KMS-11 (cell line): ENCODE measurements at regions not wholly inside any gene's neighbourhood (a gene's known extent, or its start where the extent isn't known, plus 50 kb on each side); places are given as distances from the start of the nearest gene placed in this dataset.

Source experiments
- H2AFZ ChIP-seq: fragments of 200-600 bp; sonication (generic); 2 replicates; pipeline ENCODE4 v1.6.1; 2016; ENCODE audit warnings: antibody characterized with exemption, mixed run types, low read depth
- H3K27ac ChIP-seq: fragments of 200-600 bp; sonication (generic); 2 replicates; pipeline ENCODE4 v1.6.1; 2016; ENCODE audit warnings: mild to moderate bottlenecking, mixed run types
- H3K27me3 ChIP-seq: fragments of 200-600 bp; sonication (generic); 2 replicates; pipeline ENCODE4 v1.6.1; 2017; ENCODE audit warnings: mild to moderate bottlenecking, low read depth, mixed run types, moderate library complexity; ENCODE audit not compliant: insufficient read depth
- H3K36me3 ChIP-seq: fragments of 200-600 bp; sonication (generic); 2 replicates; pipeline ENCODE4 v1.6.1; 2017; ENCODE audit warnings: mild to moderate bottlenecking, mixed run types; ENCODE audit not compliant: insufficient read depth
- H3K4me1 ChIP-seq: fragments of 200-600 bp; sonication (generic); 2 replicates; pipeline ENCODE4 v1.6.1; 2016; ENCODE audit warnings: mild to moderate bottlenecking, low read depth, mixed run types; ENCODE audit not compliant: poor library complexity, severe bottlenecking
- H3K4me2 ChIP-seq: fragments of 200-600 bp; sonication (generic); 2 replicates; pipeline ENCODE4 v1.7.0; 2016; ENCODE audit warnings: mild to moderate bottlenecking, mixed run types
- H3K4me3 ChIP-seq: fragments of 200-600 bp; sonication (generic); IDR thresholded peaks from 2 replicates; pipeline ENCODE4 v1.6.1; 2017; ENCODE audit warnings: low read depth, low read length, mixed read lengths; ENCODE audit not compliant: insufficient read depth
- H3K79me2 ChIP-seq: fragments of 200-600 bp; sonication (generic); 2 replicates; pipeline ENCODE4 v1.6.1; 2016; ENCODE audit warnings: low read depth, mixed run types; ENCODE audit not compliant: insufficient read depth
- H3K9ac ChIP-seq: fragments of 200-600 bp; sonication (generic); 2 replicates; pipeline ENCODE4 v1.6.1; 2016; ENCODE audit warnings: mild to moderate bottlenecking, mixed run types
- H4K20me1 ChIP-seq: fragments of 200-600 bp; sonication (generic); 2 replicates; pipeline ENCODE4 v1.6.1; 2016; ENCODE audit warnings: mild to moderate bottlenecking, mixed run types; ENCODE audit not compliant: insufficient read depth
- CTCF ChIP-seq: fragments of 200-600 bp; sonication (generic); conservative IDR thresholded peaks from 2 replicates; pipeline ENCODE4 v1.6.1; 2017; ENCODE audit warnings: low read depth, mild to moderate bottlenecking, antibody characterized with exemption, low read length, moderate library complexity, mixed read lengths

DNA sequence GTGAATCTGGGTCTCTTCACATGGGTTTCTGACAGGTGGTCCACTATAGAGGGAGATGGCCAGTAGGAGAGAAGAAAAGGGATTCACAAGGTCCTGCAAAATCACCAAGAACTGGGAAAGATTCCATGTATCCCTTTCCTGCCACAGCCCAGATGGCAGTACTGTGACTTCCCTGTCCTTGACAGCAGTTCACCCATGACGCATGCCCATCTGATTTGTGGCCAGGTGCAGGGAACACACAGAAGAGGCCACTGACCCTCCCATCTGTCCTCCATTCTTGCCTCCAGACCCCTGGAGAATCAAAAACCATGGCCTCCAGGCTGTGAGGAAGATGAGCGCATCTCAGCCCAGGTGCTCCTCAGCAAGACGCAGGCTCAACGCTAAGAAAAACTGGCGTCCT lies 183.1 kb upstream of the RREB1 start:
- no peaks in the 10 kb centered on the region for H3K36me3 ChIP-seq
- H3K79me2 ChIP-seq, result no peaks in the 10 kb centered on the region
- H3K27ac ChIP-seq, result no peak overlapping the region
- no peak overlapping the region for H3K4me2 ChIP-seq
- no peak overlapping the region for H3K9ac ChIP-seq
- no peak for TF ChIP-seq CTCF
- H4K20me1 ChIP-seq, result no peaks in the 10 kb centered on the region
- no peak overlapping the region for H2AFZ ChIP-seq
- H3K27me3 ChIP-seq, result no peaks in the 10 kb centered on the region
- H3K4me3 ChIP-seq, result no peak overlapping the region
- no peaks in the 10 kb centered on the region for H3K4me1 ChIP-seq

DNA sequence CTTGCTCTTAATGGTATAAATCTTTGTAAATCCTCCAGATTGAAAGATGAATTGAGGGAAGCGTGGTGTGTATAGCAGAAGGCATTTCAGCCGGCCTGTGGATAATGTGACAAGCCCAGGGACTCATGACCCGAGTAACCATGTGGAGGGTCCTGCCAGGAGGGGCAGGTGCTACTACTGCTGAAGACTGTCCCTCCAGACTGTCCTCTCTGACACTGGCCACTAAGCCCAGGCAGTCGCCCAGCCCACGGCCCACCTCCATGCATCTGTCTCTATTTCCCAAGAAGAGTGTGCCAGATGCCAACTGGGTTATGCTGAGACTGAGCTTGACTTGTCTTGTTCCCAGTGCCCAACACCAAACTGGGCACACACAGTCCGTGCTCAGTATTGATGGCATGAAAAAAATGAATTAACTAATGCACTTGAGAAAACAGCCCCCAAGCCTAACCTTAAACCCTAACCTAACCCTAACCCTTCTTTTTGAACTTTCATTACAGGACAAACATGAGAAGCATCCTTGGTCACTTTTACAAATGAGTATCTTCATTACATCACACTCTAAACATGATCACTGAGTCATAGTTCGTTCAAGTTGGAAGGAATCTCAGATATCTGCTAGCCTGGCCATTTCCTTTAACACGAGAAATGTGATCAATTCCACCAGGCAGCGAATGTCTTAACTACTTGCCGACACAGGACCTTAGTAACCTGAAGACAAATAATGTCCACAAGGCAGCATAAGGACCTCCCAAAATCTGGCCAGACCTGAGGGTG lies 182.2 kb upstream of the RREB1 start:
- no peak for TF ChIP-seq CTCF

GRCh38 chr6:6926856-6927255 lies 180.9 kb upstream of the RREB1 start:
- Histone ChIP-seq H3K79me2 (no peaks in the 10 kb centered on the region), H3K4me3 (no peak overlapping the region), H3K27me3 (no peaks in the 10 kb centered on the region), H3K4me1 (no peaks in the 10 kb centered on the region), H3K27ac (no peak overlapping the region), H2AFZ (no peak overlapping the region), H3K9ac (no peak overlapping the region), H3K4me2 (no peak overlapping the region), H3K36me3 (no peaks in the 10 kb centered on the region), H4K20me1 (no peaks in the 10 kb centered on the region)
- no peak for TF ChIP-seq CTCF

More for the DNA sequence above, 182.2 kb upstream of the RREB1 start:
- Histone ChIP-seq H3K4me1 (no peaks in the 10 kb centered on the region), H3K27ac (no peak overlapping the region), H3K27me3 (no peaks in the 10 kb centered on the region), H3K79me2 (no peaks in the 10 kb centered on the region), H3K36me3 (no peaks in the 10 kb centered on the region), H2AFZ (no peak overlapping the region), H4K20me1 (no peaks in the 10 kb centered on the region), H3K9ac (no peak overlapping the region), H3K4me3 (no peak overlapping the region), H3K4me2 (no peak overlapping the region)

GRCh38 chr6:6927521-6928361 lies 180.0 kb upstream of the RREB1 start:
- Histone ChIP-seq H3K27me3 (no peaks in the 10 kb centered on the region), H4K20me1 (no peaks in the 10 kb centered on the region), H3K9ac (no peak overlapping the region), H2AFZ (no peak overlapping the region), H3K36me3 (no peaks in the 10 kb centered on the region), H3K27ac (no peak overlapping the region), H3K79me2 (no peaks in the 10 kb centered on the region), H3K4me1 (no peaks in the 10 kb centered on the region), H3K4me2 (no peak overlapping the region), H3K4me3 (no peak overlapping the region)
- TF ChIP-seq CTCF, result no peak
